GM18520 (cell line): ENCODE measurements at regions not wholly inside any gene's neighbourhood (a gene's known extent, or its start where the extent isn't known, plus 50 kb on each side); places are given as distances from the start of the nearest gene placed in this dataset.
"Not testable (repeated sequence)": the region's sequence is repeated elsewhere in the genome, so short reads cannot be mapped to it uniquely, and the experiment has no call there.

Experiments
- ATAC-seq: cut with Tn5 transposase; IDR thresholded peaks from one replicate; pipeline ENCODE4 v1.9.1; 2021; ENCODE audit not compliant: unreplicated experiment

GRCh38 chr4:173777421-173777820 is 247.4 kb upstream of the HAND2 start:
- no peak for ATAC-seq

GRCh38 chr4:173769568-173769967 is 239.5 kb upstream of the HAND2 start:
- no peak for ATAC-seq

GRCh38 chr4:173767650-173768049 is 237.6 kb upstream of the HAND2 start:
- no peak for ATAC-seq

GRCh38 chr4:173766171-173766600 is 236.2 kb upstream of the HAND2 start:
- ATAC-seq: no peak

GRCh38 chr4:173765751-173766150 is 235.7 kb upstream of the HAND2 start:
- ATAC-seq: no peak

GRCh38 chr4:173763389-173763788 is 233.4 kb upstream of the HAND2 start:
- no peak for ATAC-seq

GRCh38 chr4:173761938-173762337 is 231.9 kb upstream of the HAND2 start:
- ATAC-seq: no peak

GRCh38 chr4:173761236-173761635 is 231.2 kb upstream of the HAND2 start:
- ATAC-seq: no peak

GRCh38 chr4:173758132-173758531 is 228.1 kb upstream of the HAND2 start:
- ATAC-seq: no peak

GRCh38 chr4:173753408-173753807 is 223.4 kb upstream of the HAND2 start:
- no peak for ATAC-seq

GRCh38 chr4:173752610-173753230 is 222.7 kb upstream of the HAND2 start:
- no peak for ATAC-seq

- no peak for ATAC-seq
Measured at GRCh38 chr4:173748353-173748752, 218.3 kb upstream of the HAND2 start.

- ATAC-seq: no peak
Measured at GRCh38 chr4:173747537-173748257, 217.7 kb upstream of the HAND2 start.

- no peak for ATAC-seq
Measured at GRCh38 chr4:173746424-173746823, 216.4 kb upstream of the HAND2 start.

GRCh38 chr4:173745765-173746164 is 215.7 kb upstream of the HAND2 start:
- no peak for ATAC-seq

GRCh38 chr4:173736840-173737239 is 206.8 kb upstream of the HAND2 start:
- ATAC-seq: no peak

GRCh38 chr4:173735585-173735984 is 205.6 kb upstream of the HAND2 start:
- no peak for ATAC-seq

GRCh38 chr4:173735049-173735448 is 205.0 kb upstream of the HAND2 start:
- ATAC-seq: no peak

GRCh38 chr4:173731257-173731656 is 201.2 kb upstream of the HAND2 start:
- no peak for ATAC-seq

- ATAC-seq: no peak
Measured at GRCh38 chr4:173722075-173722474, 192.0 kb upstream of the HAND2 start.

GRCh38 chr4:173718504-173718903 is 188.5 kb upstream of the HAND2 start:
- ATAC-seq: not testable (repeated sequence)

- ATAC-seq: no peak
Measured at GRCh38 chr4:173717581-173717980, 187.6 kb upstream of the HAND2 start.

- ATAC-seq: no peak
Measured at GRCh38 chr4:173714456-173714855, 184.4 kb upstream of the HAND2 start.
